HEK293T (cell line): ENCODE measurements at regions not wholly inside any gene's neighbourhood (a gene's known extent, or its start where the extent isn't known, plus 50 kb on each side); places are given as distances from the start of the nearest gene placed in this dataset.
"Not testable (repeated sequence)": the region's sequence is repeated elsewhere in the genome, so short reads cannot be mapped to it uniquely, and the experiment has no call there.

Experiments
- CTCF ChIA-PET: fragments of 350-600 bp; formaldehyde crosslinking; extraction: SDS; loops from one replicate; lab custom pipeline; 2021; ENCODE audit warnings: antibody characterized with exemption, inconsistent platforms; lab: Yijun Ruan, JAX
- POLR2A ChIA-PET: fragments of 350-600 bp; formaldehyde crosslinking; extraction: SDS; loops from one replicate; lab custom pipeline; 2020; ENCODE audit warnings: antibody characterized with exemption, inconsistent platforms; lab: Yijun Ruan, JAX
- DNase-seq: peaks from one replicate; pipeline ENCODE4 v3.0.0; 2012; ENCODE audit warnings: mixed read lengths; ENCODE audit errors: extremely low spot score
- ARNT ChIP-seq: fragments of 450-650 bp; IDR thresholded peaks from 2 replicates; pipeline ENCODE4 v1.6.1; 2017; ENCODE audit warnings: mild to moderate bottlenecking
- BHLHE40 ChIP-seq: fragments of 450-650 bp; IDR thresholded peaks from 2 replicates; pipeline ENCODE4 v1.6.1; 2016; ENCODE audit warnings: mild to moderate bottlenecking, moderate library complexity, borderline replicate concordance
- CTBP1 ChIP-seq: fragments of 450-650 bp; IDR thresholded peaks from 2 replicates; pipeline ENCODE4 v1.6.1; 2016; ENCODE audit warnings: borderline replicate concordance
- ELF4 ChIP-seq: fragments of 450-650 bp; IDR thresholded peaks from 2 replicates; pipeline ENCODE4 v1.6.1; 2017; ENCODE audit warnings: antibody characterized with exemption
- FOXA1 ChIP-seq: fragments of 450-650 bp; IDR thresholded peaks from 2 replicates; pipeline ENCODE4 v1.6.1; 2016; ENCODE audit warnings: mild to moderate bottlenecking
- FOXK2 ChIP-seq: fragments of 450-650 bp; IDR thresholded peaks from 2 replicates; pipeline ENCODE4 v1.6.1; 2016; ENCODE audit warnings: mild to moderate bottlenecking
- FOXM1 ChIP-seq: fragments of 450-650 bp; IDR thresholded peaks from 2 replicates; pipeline ENCODE4 v1.6.1; 2017; ENCODE audit warnings: mild to moderate bottlenecking, borderline replicate concordance
- HDGF ChIP-seq: fragments of 450-650 bp; IDR thresholded peaks from 2 replicates; pipeline ENCODE4 v1.6.1; 2017; ENCODE audit warnings: antibody characterized with exemption, borderline replicate concordance
- L3MBTL2 ChIP-seq: fragments of 450-650 bp; conservative IDR thresholded peaks from 2 replicates; pipeline ENCODE4 v1.6.1; 2016; ENCODE audit warnings: mild to moderate bottlenecking
- LEF1 ChIP-seq: fragments of 450-650 bp; IDR thresholded peaks from 2 replicates; pipeline ENCODE4 v1.6.1; 2017; ENCODE audit warnings: mild to moderate bottlenecking, borderline replicate concordance
- NFRKB ChIP-seq: fragments of 450-650 bp; IDR thresholded peaks from 2 replicates; pipeline ENCODE4 v1.6.1; 2016; ENCODE audit warnings: mild to moderate bottlenecking, moderate library complexity
- SP1 ChIP-seq: fragments of 450-650 bp; IDR thresholded peaks from 2 replicates; pipeline ENCODE4 v1.6.1; 2017
- SUZ12 ChIP-seq: fragments of 450-650 bp; IDR thresholded peaks from 2 replicates; pipeline ENCODE4 v1.6.1; 2016; ENCODE audit warnings: mild to moderate bottlenecking
- TARDBP ChIP-seq: fragments of 450-650 bp; IDR thresholded peaks from 2 replicates; pipeline ENCODE4 v1.6.1; 2016
- ZNF384 ChIP-seq: fragments of 450-650 bp; IDR thresholded peaks from 2 replicates; pipeline ENCODE4 v1.6.1; 2016
- TF ChIP-seq, protein P1 (sequence below): fragments of 450-650 bp; IDR thresholded peaks from 2 replicates; pipeline ENCODE4 v1.6.1; 2016

DNA sequence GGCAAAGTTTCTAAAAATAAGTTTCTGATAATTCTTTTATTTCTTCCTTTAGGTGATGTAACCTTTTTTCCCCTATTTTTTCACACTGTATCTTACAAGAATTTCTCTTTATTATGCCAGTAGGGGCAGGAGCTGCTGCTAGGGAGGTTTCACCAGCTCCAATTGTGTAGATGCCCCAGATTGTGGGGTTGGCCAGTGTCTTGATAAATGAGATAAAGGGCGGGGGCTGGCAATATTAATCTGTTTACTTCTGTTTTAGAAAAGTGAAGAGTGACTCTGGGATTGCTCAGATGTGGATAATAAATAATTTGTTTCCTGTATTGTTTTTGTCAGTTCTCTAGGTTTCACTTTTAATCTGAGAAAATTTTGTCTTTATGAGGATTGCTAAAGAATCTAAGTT, 190.4 kb downstream of the MC4R start:
- ChIA-PET POLR2A (interaction anchor here (0.6 kb wide), 1 partner anchor 188 kb away, joined by 3 read pairs; no protein-coding TSS in a partner anchor), CTCF (no interaction called here)
- TF ChIP-seq, protein P1, sequence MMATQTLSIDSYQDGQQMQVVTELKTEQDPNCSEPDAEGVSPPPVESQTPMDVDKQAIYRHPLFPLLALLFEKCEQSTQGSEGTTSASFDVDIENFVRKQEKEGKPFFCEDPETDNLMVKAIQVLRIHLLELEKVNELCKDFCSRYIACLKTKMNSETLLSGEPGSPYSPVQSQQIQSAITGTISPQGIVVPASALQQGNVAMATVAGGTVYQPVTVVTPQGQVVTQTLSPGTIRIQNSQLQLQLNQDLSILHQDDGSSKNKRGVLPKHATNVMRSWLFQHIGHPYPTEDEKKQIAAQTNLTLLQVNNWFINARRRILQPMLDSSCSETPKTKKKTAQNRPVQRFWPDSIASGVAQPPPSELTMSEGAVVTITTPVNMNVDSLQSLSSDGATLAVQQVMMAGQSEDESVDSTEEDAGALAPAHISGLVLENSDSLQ = no peak
- TF ChIP-seq TARDBP (no peak), FOXA1 (no peak), NFRKB (no peak)
- no peak for DNase-seq

- no peak for TF ChIP-seq ARNT
- no peak for TF ChIP-seq FOXA1
- no peak for TF ChIP-seq CTBP1
- no peak for TF ChIP-seq SP1
- no peak for TF ChIP-seq LEF1
- TF ChIP-seq ZNF384 = no peak
- ChIA-PET POLR2A (no interaction called here), CTCF (no interaction called here)
- DNase-seq = no peak
Measured at GRCh38 chr18:60180671-60181070, 191.9 kb downstream of the MC4R start.

DNA sequence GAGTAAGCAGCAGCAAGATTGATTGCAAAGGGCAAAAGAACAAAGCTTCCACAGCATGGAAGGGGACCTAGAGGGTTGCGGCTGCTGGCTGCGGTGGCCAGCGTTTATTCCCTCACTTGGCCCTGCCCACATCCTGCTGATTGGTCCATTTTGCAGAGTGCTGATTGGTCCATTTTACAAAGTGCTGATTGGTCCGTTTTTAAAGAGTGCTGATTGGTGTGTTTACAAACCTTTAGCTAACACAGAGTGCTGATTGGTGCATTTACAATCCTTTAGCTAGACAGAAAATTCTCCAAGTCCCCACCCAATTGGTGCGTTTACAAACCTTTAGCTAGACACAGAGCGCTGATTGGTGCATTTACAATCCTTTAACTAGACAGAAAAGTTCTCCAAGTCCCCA, 194.4 kb downstream of the MC4R start:
- DNase-seq, CTCF ChIA-PET, POLR2A ChIA-PET: not testable (repeated sequence)

- POLR2A ChIA-PET = no interaction called here
- no peak for DNase-seq
- CTCF ChIA-PET = no interaction called here
- no peak for TF ChIP-seq BHLHE40
- no peak for TF ChIP-seq SUZ12
- TF ChIP-seq ZNF384 = no peak
- TF ChIP-seq TARDBP = no peak
- no peak for TF ChIP-seq ARNT
- no peak for TF ChIP-seq ELF4
- TF ChIP-seq SP1 = no peak
- no peak for TF ChIP-seq FOXM1
- TF ChIP-seq L3MBTL2 = no peak
- no peak for TF ChIP-seq FOXA1
- TF ChIP-seq CTBP1 = no peak
- TF ChIP-seq NFRKB = no peak
- no peak for TF ChIP-seq LEF1
- TF ChIP-seq HDGF = no peak
- TF ChIP-seq, protein P1 = no peak
- TF ChIP-seq FOXK2 = no peak
Measured at GRCh38 chr18:60176259-60176658, 196.3 kb downstream of the MC4R start.

DNA sequence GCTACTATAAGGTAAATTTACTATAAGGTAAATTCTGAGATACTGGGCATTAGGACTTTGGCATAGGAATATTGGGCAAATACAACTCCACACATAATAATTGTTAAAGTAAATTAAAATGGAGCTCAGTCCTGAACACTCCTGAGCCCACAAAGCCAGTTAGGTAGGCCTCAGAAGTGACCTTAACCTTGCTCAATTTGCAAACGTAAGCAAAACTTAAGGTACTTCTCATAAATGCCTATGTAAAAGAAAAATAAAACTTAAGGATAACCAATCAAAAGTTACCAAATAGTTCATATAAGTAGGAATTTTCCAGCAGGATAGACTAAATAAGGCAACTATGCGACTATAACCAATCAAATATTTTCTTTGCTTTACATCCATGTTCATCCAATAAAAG, 197.7 kb downstream of the MC4R start:
- DNase-seq = no peak
- ChIA-PET POLR2A (no interaction called here), CTCF (no interaction called here)
- TF ChIP-seq CTBP1 (no peak), TARDBP (no peak), FOXA1 (no peak), HDGF (no peak), BHLHE40 (no peak), NFRKB (no peak), FOXK2 (no peak), LEF1 (no peak), SUZ12 (no peak), ZNF384 (no peak), SP1 (no peak), L3MBTL2 (no peak), ELF4 (no peak), FOXM1 (no peak), ARNT (no peak)
- TF ChIP-seq, protein P1 = no peak

- TF ChIP-seq FOXM1 (no peak), HDGF (no peak), CTBP1 (no peak), FOXK2 (no peak), L3MBTL2 (no peak), SP1 (no peak), NFRKB (no peak), SUZ12 (no peak), LEF1 (no peak), BHLHE40 (no peak), FOXA1 (no peak), ELF4 (no peak), ZNF384 (no peak), TARDBP (no peak), ARNT (no peak)
- TF ChIP-seq, protein P1 = no peak
- ChIA-PET POLR2A (no interaction called here), CTCF (no interaction called here)
- no peak for DNase-seq
Measured at GRCh38 chr18:60172030-60172429, 200.5 kb downstream of the MC4R start.
